PC-3 (cell line): ENCODE measurements at regions not wholly inside any gene's neighbourhood (a gene's known extent, or its start where the extent isn't known, plus 50 kb on each side); places are given as distances from the start of the nearest gene placed in this dataset.

Experiments used
- CTCF ChIP-seq: fragments of 300-600 bp; sonication (generic); conservative IDR thresholded peaks from 2 replicates; pipeline ENCODE4 v1.5.1; 2017; ENCODE audit warnings: antibody characterized with exemption, low read depth, mild to moderate bottlenecking, low read length
- EZH2 ChIP-seq: fragments of 300-600 bp; sonication (generic); IDR thresholded peaks from one replicate; pipeline ENCODE4 v1.6.1; 2017; ENCODE audit warnings: antibody characterized with exemption, mild to moderate bottlenecking, low read length; ENCODE audit not compliant: unreplicated experiment

GRCh38 chr15:93359060-93359408, 270.0 kb upstream of the RGMA start:
- TF ChIP-seq CTCF: no peak
- TF ChIP-seq EZH2: no peak
